HepG2 (cell line): ENCODE measurements at regions not wholly inside any gene's neighbourhood (a gene's known extent, or its start where the extent isn't known, plus 50 kb on each side); places are given as distances from the start of the nearest gene placed in this dataset.

Experiments
- EHMT2 ChIP-seq: fragments of 200-600 bp; sonication (generic); IDR thresholded peaks from 2 replicates; pipeline ENCODE4 v1.7.0; 2017; ENCODE audit warnings: antibody characterized with exemption, low read depth, low read length, borderline replicate concordance
- ELF3 ChIP-seq: IDR thresholded peaks from 2 replicates; pipeline ENCODE4 v1.6.1; 2016; ENCODE audit warnings: missing genetic modification reagents, missing compliant biosample characterization
- EP300 ChIP-seq, 3 experiments: sonication (generic) in 1 of 3; formaldehyde crosslinking in 1 of 3; IDR thresholded peaks; 2 replicates each; pipeline versions ENCODE4 v1.5.1 to v1.6.1; 2011 to 2020; ENCODE audit warnings: low read depth in 2 of 3, low read length in 2 of 3, borderline replicate concordance in 1 of 3, improper control_type of control experiment in 1 of 3, mild to moderate bottlenecking in 1 of 3, missing genetic modification reagents in 1 of 3, moderate library complexity in 1 of 3
- FOXK1 ChIP-seq: sonication (generic); formaldehyde crosslinking; IDR thresholded peaks from 2 replicates; pipeline ENCODE4 v1.4.0; 2020; ENCODE audit warnings: low read depth, missing genetic modification reagents, borderline replicate concordance
- MED1 ChIP-seq: sonication (generic); formaldehyde crosslinking; IDR thresholded peaks from 2 replicates; pipeline ENCODE4 v1.4.0; 2020; ENCODE audit warnings: missing genetic modification reagents
- MEF2D ChIP-seq: sonication (generic); formaldehyde crosslinking; IDR thresholded peaks from 2 replicates; pipeline ENCODE4 v1.5.1; 2020; ENCODE audit warnings: mild to moderate bottlenecking, missing genetic modification reagents
- NR2F2 ChIP-seq: IDR thresholded peaks from 2 replicates; pipeline ENCODE4 v1.6.1; 2012; ENCODE audit warnings: low read depth, inconsistent platforms, borderline replicate concordance
- ONECUT2 ChIP-seq: sonication (generic); formaldehyde crosslinking; IDR thresholded peaks from 2 replicates; pipeline ENCODE4 v1.4.0; 2020; ENCODE audit warnings: missing genetic modification reagents
- PHF21A ChIP-seq: sonication (generic); formaldehyde crosslinking; IDR thresholded peaks from 2 replicates; pipeline ENCODE4 v1.5.0; 2020; ENCODE audit warnings: mild to moderate bottlenecking, missing genetic modification reagents
- POGZ ChIP-seq: sonication (generic); formaldehyde crosslinking; IDR thresholded peaks from 2 replicates; pipeline ENCODE4 v1.4.0; 2020; ENCODE audit warnings: mild to moderate bottlenecking, missing genetic modification reagents
- REPIN1 ChIP-seq: sonication (generic); formaldehyde crosslinking; IDR thresholded peaks from 2 replicates; pipeline ENCODE4 v1.8.0; 2022; ENCODE audit warnings: missing genetic modification reagents, low read depth, mild to moderate bottlenecking, borderline replicate concordance
- SNAPC4 ChIP-seq: sonication (generic); formaldehyde crosslinking; IDR thresholded peaks from 2 replicates; pipeline ENCODE4 v1.4.0; 2020; ENCODE audit warnings: mild to moderate bottlenecking, missing genetic modification reagents
- THYN1 ChIP-seq: sonication (generic); formaldehyde crosslinking; IDR thresholded peaks from 2 replicates; pipeline ENCODE4 v1.8.1; 2023; ENCODE audit warnings: low read depth, mild to moderate bottlenecking, moderate library complexity, missing genetic modification reagents, borderline replicate concordance
- ZMYM4 ChIP-seq: sonication (generic); formaldehyde crosslinking; IDR thresholded peaks from 2 replicates; pipeline ENCODE4 v1.8.1; 2023; ENCODE audit warnings: mild to moderate bottlenecking, missing genetic modification reagents
- ZNF678 ChIP-seq: sonication (generic); formaldehyde crosslinking; IDR thresholded peaks from 2 replicates; pipeline ENCODE4 v1.4.0; 2020; ENCODE audit warnings: mild to moderate bottlenecking, missing genetic modification reagents
- ZNF772 ChIP-seq: sonication (generic); formaldehyde crosslinking; IDR thresholded peaks from 2 replicates; pipeline ENCODE4 v1.5.0; 2020; ENCODE audit warnings: mild to moderate bottlenecking, missing genetic modification reagents
- ZNF776 ChIP-seq: sonication (generic); formaldehyde crosslinking; IDR thresholded peaks from 2 replicates; pipeline ENCODE4 v1.4.0; 2020; ENCODE audit warnings: mild to moderate bottlenecking, missing genetic modification reagents
- ZNF788 ChIP-seq: sonication (generic); formaldehyde crosslinking; IDR thresholded peaks from 2 replicates; pipeline ENCODE4 v1.5.0; 2020; ENCODE audit warnings: mild to moderate bottlenecking, missing genetic modification reagents, borderline replicate concordance
- ZNF792 ChIP-seq: IDR thresholded peaks from 2 replicates; pipeline ENCODE4 v1.6.1; 2016
- ZNF850 ChIP-seq: sonication (generic); formaldehyde crosslinking; conservative IDR thresholded peaks from 2 replicates; pipeline ENCODE4 v1.9.0; 2021; ENCODE audit warnings: mild to moderate bottlenecking, missing genetic modification reagents
- ZSCAN31 ChIP-seq: sonication (generic); formaldehyde crosslinking; IDR thresholded peaks from 2 replicates; pipeline ENCODE4 v1.5.0; 2020; ENCODE audit warnings: low read depth, mild to moderate bottlenecking, missing genetic modification reagents
- ZZZ3 ChIP-seq: sonication (generic); formaldehyde crosslinking; IDR thresholded peaks from 2 replicates; pipeline ENCODE4 v1.4.0; 2020; ENCODE audit warnings: missing genetic modification reagents, mild to moderate bottlenecking, borderline replicate concordance
- TF ChIP-seq, protein P1 (sequence below): sonication (generic); formaldehyde crosslinking; IDR thresholded peaks from 2 replicates; pipeline ENCODE4 v1.8.0; 2022; ENCODE audit warnings: missing genetic modification reagents, mild to moderate bottlenecking, moderate library complexity, borderline replicate concordance
- TF ChIP-seq, protein P2 (sequence below): IDR thresholded peaks from 2 replicates; pipeline ENCODE4 v1.6.1; 2016; ENCODE audit warnings: low read depth, borderline replicate concordance

- TF ChIP-seq SNAPC4 (CRISPR knock-in tag) (no peak), MED1 (CRISPR knock-in tag) (peak; percentile 32), REPIN1 (CRISPR knock-in tag) (peak; percentile 81), ELF3 (CRISPR knock-in tag) (0 out of 2 replicates have a peak, but pooled peaks have one; percentile 11), FOXK1 (CRISPR knock-in tag) (peak; percentile 70; the same call in 1 of the 2 replicates), ZMYM4 (CRISPR knock-in tag) (peak; percentile 91), ZNF678 (CRISPR knock-in tag) (no peak), PHF21A (peak; percentile 77), ZNF850 (CRISPR knock-in tag) (no peak), EP300 (IDR thresholded peaks at IDR 0.05; ENCODE audit: low read depth in 2 of 2, low read length in 2 of 2) (peak in 1 of 2 experiments; percentile 79; a peak in 3 of 4 replicates), EP300 (CRISPR knock-in tag; IDR thresholded peaks at IDR 0.05; ENCODE audit: borderline replicate concordance) (peak; percentile 50; the same call in 1 of the 2 replicates), ZNF788 (CRISPR knock-in tag) (peak; percentile 57; the same call in 1 of the 2 replicates), MEF2D (CRISPR knock-in tag) (peak; percentile 71; the same call in 1 of the 2 replicates), ZNF776 (CRISPR knock-in tag) (no peak), ZNF792 (CRISPR knock-in tag) (0 out of 2 replicates have a peak, but pooled peaks have one; percentile 16), ZZZ3 (CRISPR knock-in tag) (no peak), NR2F2 (peak; percentile 69; the same call in 1 of the 2 replicates), ZSCAN31 (0 out of 2 replicates have a peak, but pooled peaks have one; percentile 36), POGZ (CRISPR knock-in tag) (peak; percentile 52), ONECUT2 (no peak), EHMT2 (peak; percentile 32; the same call in 1 of the 2 replicates), ZNF772 (peak; percentile 47; the same call in 1 of the 2 replicates), THYN1 (CRISPR knock-in tag) (0 out of 2 replicates have a peak, but pooled peaks have one; percentile 44)
- TF ChIP-seq, protein P1, sequence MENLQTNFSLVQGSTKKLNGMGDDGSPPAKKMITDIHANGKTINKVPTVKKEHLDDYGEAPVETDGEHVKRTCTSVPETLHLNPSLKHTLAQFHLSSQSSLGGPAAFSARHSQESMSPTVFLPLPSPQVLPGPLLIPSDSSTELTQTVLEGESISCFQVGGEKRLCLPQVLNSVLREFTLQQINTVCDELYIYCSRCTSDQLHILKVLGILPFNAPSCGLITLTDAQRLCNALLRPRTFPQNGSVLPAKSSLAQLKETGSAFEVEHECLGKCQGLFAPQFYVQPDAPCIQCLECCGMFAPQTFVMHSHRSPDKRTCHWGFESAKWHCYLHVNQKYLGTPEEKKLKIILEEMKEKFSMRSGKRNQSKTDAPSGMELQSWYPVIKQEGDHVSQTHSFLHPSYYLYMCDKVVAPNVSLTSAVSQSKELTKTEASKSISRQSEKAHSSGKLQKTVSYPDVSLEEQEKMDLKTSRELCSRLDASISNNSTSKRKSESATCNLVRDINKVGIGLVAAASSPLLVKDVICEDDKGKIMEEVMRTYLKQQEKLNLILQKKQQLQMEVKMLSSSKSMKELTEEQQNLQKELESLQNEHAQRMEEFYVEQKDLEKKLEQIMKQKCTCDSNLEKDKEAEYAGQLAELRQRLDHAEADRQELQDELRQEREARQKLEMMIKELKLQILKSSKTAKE (CRISPR knock-in tag): peak; percentile 84
- TF ChIP-seq, protein P2, sequence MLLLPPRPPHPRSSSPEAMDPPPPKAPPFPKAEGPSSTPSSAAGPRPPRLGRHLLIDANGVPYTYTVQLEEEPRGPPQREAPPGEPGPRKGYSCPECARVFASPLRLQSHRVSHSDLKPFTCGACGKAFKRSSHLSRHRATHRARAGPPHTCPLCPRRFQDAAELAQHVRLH: peak; percentile 53; the same call in 1 of the 2 replicates
These were observed 137.0 kb upstream of the PMFBP1 start (continued) for GRCh38 chr16:72309001-72309400.
